DND-41 (cell line): ENCODE measurements at regions not wholly inside any gene's neighbourhood (a gene's known extent, or its start where the extent isn't known, plus 50 kb on each side); places are given as distances from the start of the nearest gene placed in this dataset.

Experiments
- ATAC-seq: fragments of 200-7000 bp; cut with Tn5 transposase; 3 replicates; pipeline ENCODE4 v1.9.1; 2021; ENCODE audit warnings: low read depth; ENCODE audit not compliant: insufficient read depth
- DNase-seq: peaks from one replicate; pipeline ENCODE4 v3.0.0-alpha.2; 2020
- H2AFZ ChIP-seq: 2 replicates; pipeline ENCODE4 v1.6.0; 2012; ENCODE audit warnings: low read depth, low read length
- H3K27ac ChIP-seq: 2 replicates; pipeline ENCODE4 v1.5.1; 2012; ENCODE audit warnings: low read length, inconsistent platforms
- H3K27me3 ChIP-seq: fragments of 200-600 bp; sonication (generic); 2 replicates; pipeline ENCODE4 v1.6.0; 2012; ENCODE audit warnings: low read length, mild to moderate bottlenecking, inconsistent platforms; ENCODE audit not compliant: insufficient read depth, poor library complexity
- H3K36me3 ChIP-seq: 2 replicates; pipeline ENCODE4 v1.5.1; 2012; ENCODE audit warnings: low read length, inconsistent platforms; ENCODE audit not compliant: insufficient read depth
- H3K4me1 ChIP-seq: 2 replicates; pipeline ENCODE4 v1.5.1; 2012; ENCODE audit warnings: mild to moderate bottlenecking, low read length; ENCODE audit not compliant: insufficient read depth
- H3K4me2 ChIP-seq: 2 replicates; pipeline ENCODE4 v1.6.0; 2012; ENCODE audit warnings: mild to moderate bottlenecking, moderate library complexity, low read length, inconsistent platforms; ENCODE audit not compliant: insufficient read depth
- H3K4me3 ChIP-seq, 2 experiments: fragments of 200-600 bp in 1 of 2; shearing (Covaris generic) in 1 of 2; 2 replicates each; pipeline ENCODE4 v1.5.1; 2012 to 2016; ENCODE audit warnings: inconsistent platforms in 2 of 2, low read length in 2 of 2, mild to moderate bottlenecking in 2 of 2, low read depth in 1 of 2, moderate library complexity in 1 of 2
- H3K79me2 ChIP-seq: 2 replicates; pipeline ENCODE4 v1.6.0; 2012; ENCODE audit warnings: low read length, inconsistent platforms; ENCODE audit not compliant: insufficient read depth
- H3K9ac ChIP-seq: 2 replicates; pipeline ENCODE4 v1.6.0; 2012; ENCODE audit warnings: low read depth, mild to moderate bottlenecking, inconsistent platforms, low read length, moderate library complexity
- H3K9me3 ChIP-seq: 2 replicates; pipeline ENCODE4 v1.5.1; 2012; ENCODE audit warnings: low read length, moderate library complexity, mild to moderate bottlenecking, inconsistent platforms; ENCODE audit not compliant: insufficient read depth, severe bottlenecking
- H4K20me1 ChIP-seq: 2 replicates; pipeline ENCODE4 v1.6.0; 2012; ENCODE audit warnings: low read length; ENCODE audit not compliant: insufficient read depth
- CTCF ChIP-seq: IDR thresholded peaks from 2 replicates; pipeline ENCODE4 v1.5.1; 2012; ENCODE audit warnings: borderline replicate concordance, low read length, moderate library complexity, mild to moderate bottlenecking; ENCODE audit not compliant: poor library complexity, severe bottlenecking; ENCODE audit errors: extremely low read depth
- EZH2 ChIP-seq: IDR thresholded peaks from 3 replicates; pipeline ENCODE4 v1.6.1; 2012; ENCODE audit warnings: borderline replicate concordance, low read depth, mild to moderate bottlenecking, moderate library complexity, low read length, inconsistent platforms; ENCODE audit not compliant: severe bottlenecking

GRCh38 chr10:94076325-94076841, 82.7 kb downstream of the PLCE1 start:
- H3K79me2 ChIP-seq = no peaks in the 10 kb centered on the region
- H3K4me1 ChIP-seq = no peaks in the 10 kb centered on the region
- ATAC-seq (no peak), DNase-seq (no peak)
- H3K36me3 ChIP-seq = no peaks in the 10 kb centered on the region
- TF ChIP-seq EZH2 = no peak
- no peak for TF ChIP-seq CTCF
- no peak overlapping the region for H2AFZ ChIP-seq
- no peaks in the 10 kb centered on the region for H3K9me3 ChIP-seq
- H3K27me3 ChIP-seq = peaks cover 5% of the 10 kb centered on the region
- no peak overlapping the region for H3K27ac ChIP-seq
- H4K20me1 ChIP-seq = no peaks in the 10 kb centered on the region
- H3K9ac ChIP-seq = no peak overlapping the region
- no peak overlapping the region for H3K4me3 ChIP-seq
- H3K4me2 ChIP-seq = no peak overlapping the region

- DNase-seq = no peak
- no peaks in the 10 kb centered on the region for H3K4me1 ChIP-seq
Measured at GRCh38 chr10:94077042-94077441, 83.3 kb downstream of the PLCE1 start.

GRCh38 chr10:94080108-94080507, 86.4 kb downstream of the PLCE1 start:
- DNase-seq (no peak), ATAC-seq (no peak)
- H3K27ac ChIP-seq = no peak overlapping the region
- H3K36me3 ChIP-seq = no peaks in the 10 kb centered on the region
- no peaks in the 10 kb centered on the region for H4K20me1 ChIP-seq
- H2AFZ ChIP-seq = no peak overlapping the region
- no peak overlapping the region for H3K9ac ChIP-seq
- H3K79me2 ChIP-seq = no peaks in the 10 kb centered on the region
- H3K4me3 ChIP-seq = no peak overlapping the region
- H3K27me3 ChIP-seq = no peaks in the 10 kb centered on the region
- H3K4me1 ChIP-seq = no peaks in the 10 kb centered on the region
- no peak overlapping the region for H3K4me2 ChIP-seq
- TF ChIP-seq CTCF = no peak
- no peak for TF ChIP-seq EZH2
- no peaks in the 10 kb centered on the region for H3K9me3 ChIP-seq

More at GRCh38 chr10:94077042-94077441, 83.3 kb downstream of the PLCE1 start:
- Histone ChIP-seq H3K9ac (no peak overlapping the region), H3K79me2 (no peaks in the 10 kb centered on the region), H3K27ac (no peak overlapping the region), H2AFZ (no peak overlapping the region), H4K20me1 (no peaks in the 10 kb centered on the region), H3K36me3 (no peaks in the 10 kb centered on the region), H3K9me3 (no peaks in the 10 kb centered on the region), H3K27me3 (peaks cover 5% of the 10 kb centered on the region), H3K4me3 (no peak overlapping the region), H3K4me2 (no peak overlapping the region)
- TF ChIP-seq CTCF = no peak
- TF ChIP-seq EZH2 = no peak
- no peak for ATAC-seq

- no peaks in the 10 kb centered on the region for H3K36me3 ChIP-seq
- no peak overlapping the region for H3K4me3 ChIP-seq
- H3K27me3 ChIP-seq = no peaks in the 10 kb centered on the region
- ATAC-seq (no peak), DNase-seq (no peak)
- TF ChIP-seq CTCF (no peak), EZH2 (no peak)
- no peak overlapping the region for H3K4me2 ChIP-seq
- H2AFZ ChIP-seq = no peak overlapping the region
- H3K79me2 ChIP-seq = no peaks in the 10 kb centered on the region
- no peak overlapping the region for H3K9ac ChIP-seq
- H4K20me1 ChIP-seq = no peaks in the 10 kb centered on the region
- no peaks in the 10 kb centered on the region for H3K9me3 ChIP-seq
- H3K4me1 ChIP-seq = no peaks in the 10 kb centered on the region
- H3K27ac ChIP-seq = no peak overlapping the region
Measured at GRCh38 chr10:94083662-94084265, 90.0 kb downstream of the PLCE1 start.
